CD4-positive, alpha-beta T cell treated with Interferon alpha-2 for 1 hour (primary cell): ENCODE measurements at regions not wholly inside any gene's neighbourhood (a gene's known extent, or its start where the extent isn't known, plus 50 kb on each side); places are given as distances from the start of the nearest gene placed in this dataset.

ENCODE experiments used
- DNase-seq, 2 donors: peaks; one replicate each; pipeline ENCODE4 v3.0.0-alpha.2; 2020 to 2022

DNA sequence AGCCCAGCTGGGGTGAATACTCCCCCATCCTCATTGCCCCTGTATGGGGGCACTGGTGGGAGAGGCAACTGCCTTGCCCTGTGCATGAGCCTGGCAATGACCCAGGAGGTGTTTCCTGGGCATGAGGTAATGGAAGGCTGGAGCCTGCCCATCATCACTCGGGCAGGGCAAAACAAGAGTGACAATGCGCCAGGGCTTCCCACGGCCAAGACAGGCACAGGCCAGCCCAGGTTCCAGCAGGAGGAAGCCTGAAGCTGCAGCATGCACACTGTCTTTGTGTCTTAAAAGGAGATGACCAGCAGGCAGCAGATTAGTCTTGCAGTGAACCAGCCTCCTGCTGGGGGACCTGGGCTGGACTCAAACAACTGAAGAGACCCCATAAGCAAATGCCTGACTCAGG is 92.2 kb upstream of the SMIM23 start:
- no peak for DNase-seq

DNA sequence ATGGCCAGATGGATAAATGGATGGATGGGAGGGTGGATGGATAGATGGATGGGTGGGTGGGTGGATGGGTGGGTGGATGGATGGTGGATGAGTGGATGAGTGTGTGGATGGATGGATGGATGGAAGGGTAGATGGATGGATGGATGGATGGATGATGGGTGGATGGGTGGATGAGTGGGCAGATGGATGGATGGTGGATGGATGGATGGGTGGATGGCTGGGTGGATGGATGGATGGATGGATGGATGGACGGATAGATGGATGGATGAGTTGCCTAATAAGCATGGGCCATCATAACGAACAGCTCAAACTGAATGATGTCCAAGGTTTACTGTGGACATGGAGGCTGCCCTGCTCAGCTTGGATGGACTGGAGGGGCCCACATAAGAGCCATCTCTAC is 89.8 kb upstream of the SMIM23 start:
- DNase-seq, result no peak

DNA sequence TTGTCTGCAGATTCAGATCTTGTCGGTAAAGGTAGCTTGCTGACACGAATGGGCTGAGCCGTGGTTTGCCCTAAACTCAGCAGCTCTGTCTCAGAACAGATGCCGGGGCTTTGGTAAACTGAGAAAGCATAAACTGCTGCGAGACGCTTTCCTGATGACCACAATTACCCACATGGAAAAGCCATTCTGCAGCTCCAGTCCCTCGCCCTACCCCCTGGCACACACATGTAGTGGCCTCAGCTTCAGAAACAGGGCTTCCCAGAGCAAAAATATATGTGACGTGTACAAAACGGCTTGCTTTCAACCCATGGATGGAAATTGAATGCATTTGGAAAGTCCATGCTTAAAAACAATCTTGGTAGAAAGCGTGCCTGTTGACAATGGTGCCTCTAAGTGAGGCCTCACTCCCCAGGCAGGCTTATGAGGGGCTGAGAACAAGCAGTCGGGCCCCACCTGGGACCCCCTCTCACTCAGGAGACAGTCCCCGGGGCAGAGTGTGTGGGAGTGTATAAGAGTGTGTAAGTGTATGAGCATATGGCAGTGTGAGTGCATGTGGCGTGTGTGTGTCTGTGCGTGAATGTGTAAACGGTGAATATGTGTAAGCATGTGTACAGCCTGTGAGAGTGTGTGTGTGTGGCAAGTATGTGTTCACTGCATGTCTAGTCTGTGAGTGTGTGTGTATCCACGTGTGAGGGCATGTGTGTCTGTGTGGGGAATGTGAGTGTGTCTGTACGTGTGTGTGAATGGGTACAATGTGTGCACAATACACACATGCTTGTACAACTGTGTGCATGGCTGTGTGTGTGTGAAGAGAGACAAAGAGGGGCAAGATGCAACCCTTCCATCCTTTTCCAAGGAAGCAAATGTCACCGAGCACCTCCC is 88.2 kb upstream of the SMIM23 start:
- no peak for DNase-seq

DNA sequence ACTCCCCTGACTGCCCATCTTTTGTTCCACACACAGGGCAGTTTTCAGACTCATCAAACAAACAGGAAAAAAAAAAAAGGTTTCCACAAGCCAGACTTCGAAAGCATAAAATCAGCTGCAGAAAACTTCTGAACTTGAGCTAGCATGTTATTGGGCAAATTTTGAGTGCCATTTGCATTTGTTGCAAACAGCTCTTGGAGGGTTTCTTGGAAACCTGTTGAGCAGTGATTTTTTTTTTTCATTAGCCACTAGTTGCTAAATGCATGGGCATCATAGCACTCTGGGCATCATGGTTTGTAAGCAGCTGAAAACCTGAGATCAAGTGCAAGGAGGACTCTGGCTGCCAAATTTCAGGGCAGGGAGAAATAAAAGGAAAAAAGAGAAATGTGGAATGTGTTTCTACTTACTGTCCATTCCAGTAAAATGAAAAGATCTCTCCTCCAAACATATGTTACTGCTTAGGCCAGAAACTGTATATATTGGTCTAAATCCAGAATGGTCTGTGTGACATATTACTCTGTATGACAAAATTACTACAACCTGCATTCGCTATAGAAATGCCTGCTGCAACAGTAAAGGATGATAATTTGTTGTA is 85.2 kb upstream of the SMIM23 start:
- no peak for DNase-seq

DNA sequence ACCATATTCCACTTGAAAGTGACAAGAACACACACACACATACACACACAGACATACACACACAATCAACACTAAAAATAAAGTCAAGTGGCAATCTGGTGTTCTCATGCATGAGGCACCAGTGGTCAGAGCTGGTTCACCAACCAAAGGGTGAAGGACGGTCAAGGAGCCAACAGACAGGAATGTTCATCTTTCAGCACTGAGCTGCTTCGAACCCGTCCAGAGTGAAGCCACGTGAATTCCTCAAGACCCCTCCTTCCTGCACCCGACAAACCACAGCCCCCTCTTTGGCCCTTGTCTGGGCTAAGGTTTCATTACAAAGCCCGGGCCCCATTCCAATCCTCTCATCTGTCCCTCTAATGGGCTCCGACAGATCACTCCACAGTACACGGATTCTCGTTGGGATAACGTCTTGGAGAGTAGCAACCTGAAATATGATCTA is 84.5 kb upstream of the SMIM23 start:
- DNase-seq, result no peak

DNA sequence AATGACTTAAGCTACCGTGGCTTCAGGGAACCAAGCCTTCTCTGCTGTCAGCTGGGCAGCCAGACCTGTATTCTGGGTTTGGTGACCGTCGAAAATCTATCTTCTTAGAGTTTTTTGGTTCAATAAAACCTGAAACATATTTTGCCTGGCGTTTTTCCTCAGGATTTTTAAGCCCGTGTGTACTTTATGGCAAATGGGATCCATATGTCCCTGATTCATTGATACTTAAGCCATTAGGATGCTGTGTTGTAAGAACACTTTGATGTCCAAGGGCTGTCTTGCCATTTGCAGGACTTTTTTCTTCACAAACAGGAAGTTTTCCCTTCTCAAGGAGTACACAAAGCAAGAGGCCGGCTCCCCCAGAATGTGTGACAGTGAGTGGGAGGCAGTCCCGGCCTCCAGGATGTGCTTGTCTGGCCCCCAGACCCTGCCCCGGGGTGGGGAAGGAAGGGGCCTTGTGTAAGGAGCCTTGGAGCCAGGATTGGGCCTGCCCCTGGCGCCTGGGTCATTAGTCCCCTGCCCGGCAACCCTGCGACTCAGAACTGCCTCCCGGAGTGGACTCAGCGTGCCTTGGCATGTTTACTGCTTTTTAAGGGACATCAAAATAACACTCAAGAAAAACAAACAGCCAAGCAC is 83.4 kb upstream of the SMIM23 start:
- no peak for DNase-seq

DNA sequence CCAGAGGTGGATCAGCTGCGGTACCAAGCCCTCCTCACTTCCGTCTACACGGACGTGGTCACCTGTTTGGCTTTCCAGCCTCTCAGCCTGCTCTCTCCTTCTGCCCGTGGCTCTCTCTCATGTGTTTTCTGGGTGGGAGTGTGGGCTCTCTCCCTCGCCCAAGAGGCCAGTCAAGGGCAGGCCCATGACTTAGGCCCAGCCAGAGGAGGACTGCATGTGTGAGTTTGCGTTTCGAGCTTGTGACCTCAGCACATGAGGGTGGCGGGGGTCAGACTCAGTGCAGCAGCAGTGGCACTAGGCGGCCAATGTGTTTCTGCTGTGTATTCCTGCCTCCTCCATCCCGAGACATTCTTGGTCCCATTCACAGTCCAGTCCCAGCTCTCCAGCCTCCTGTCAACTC is 82.5 kb upstream of the SMIM23 start:
- DNase-seq, result no peak

DNA sequence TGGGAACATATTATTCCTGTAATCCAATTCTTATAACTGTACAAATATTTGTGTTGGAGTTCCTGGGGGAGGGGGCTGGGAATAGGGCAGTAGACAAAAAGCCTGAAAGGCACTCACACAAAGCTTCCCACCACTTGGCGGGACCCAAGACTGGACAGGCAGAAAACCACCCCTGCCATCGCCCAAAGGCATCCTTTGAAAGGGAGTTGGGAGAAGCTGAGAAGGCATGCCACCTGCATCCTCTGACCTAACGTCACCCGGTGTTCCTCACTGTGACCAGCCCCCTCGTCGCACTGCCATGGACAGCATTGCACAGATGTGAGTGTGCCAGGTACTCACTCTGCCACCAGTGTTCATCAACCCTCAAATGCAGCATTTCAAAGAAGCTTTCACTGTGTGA is 80.6 kb upstream of the SMIM23 start:
- no peak for DNase-seq

DNA sequence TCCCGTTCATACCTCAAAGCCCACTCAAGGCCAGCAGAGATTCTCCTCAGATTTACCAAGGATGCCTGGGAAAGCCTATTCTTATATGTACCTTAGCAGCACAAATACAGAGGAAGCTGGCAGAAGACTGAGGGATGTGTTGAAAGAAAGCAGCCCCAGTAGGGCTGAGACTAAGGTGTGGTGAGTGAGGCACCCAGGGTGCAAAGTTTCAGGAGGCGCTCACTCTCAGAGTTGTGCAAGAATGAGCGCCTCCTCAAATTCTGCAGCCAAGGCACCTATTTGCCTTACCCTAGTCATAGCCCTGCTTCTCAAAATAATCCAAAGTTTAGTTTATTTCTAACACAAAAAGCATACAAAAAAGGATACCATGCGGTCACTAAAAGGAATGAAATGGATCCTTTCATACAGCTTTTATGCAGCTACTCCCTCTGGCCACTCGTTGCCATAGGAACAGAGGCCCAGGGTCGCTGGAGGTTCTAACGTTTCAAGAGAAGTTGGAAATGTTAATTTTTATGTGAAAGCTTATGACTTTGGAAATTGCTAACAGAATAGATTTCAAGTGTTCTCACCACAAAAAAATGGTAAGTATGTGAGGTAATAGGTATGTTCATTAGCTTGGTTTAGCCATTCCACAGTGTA is 79.7 kb upstream of the SMIM23 start:
- no peak for DNase-seq

DNA sequence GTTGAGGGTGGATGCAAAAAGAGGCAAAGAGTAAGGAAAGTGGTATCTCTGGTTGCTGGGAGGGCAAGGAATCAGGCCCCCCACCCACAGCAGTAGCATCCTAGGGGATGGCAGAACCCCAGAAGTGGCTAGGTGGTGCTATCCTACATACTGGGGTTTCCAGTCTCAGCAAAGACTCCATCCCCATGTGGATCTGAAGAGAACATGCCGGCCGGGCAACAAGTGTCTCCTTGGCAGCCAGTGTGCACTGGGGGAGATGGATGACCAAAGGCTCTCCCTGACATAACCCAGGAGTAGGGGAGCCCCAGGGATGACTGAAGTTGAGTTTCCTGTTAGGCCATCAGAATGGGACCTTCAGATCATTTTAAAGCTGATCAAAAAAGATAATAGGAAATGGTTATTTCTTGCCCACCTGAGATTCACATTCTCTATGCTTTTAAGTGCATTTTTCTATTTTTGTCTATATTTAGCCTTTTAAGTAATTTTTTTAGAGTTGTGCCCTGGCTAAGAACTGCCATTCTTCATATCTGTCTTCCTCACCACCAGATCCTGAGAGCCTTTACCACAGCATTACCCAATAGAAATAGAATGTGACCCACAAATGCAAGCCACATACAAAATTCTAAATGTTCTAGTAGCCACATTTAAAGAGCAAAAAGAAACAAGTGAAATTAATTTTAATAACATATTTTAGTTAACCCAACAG is 78.7 kb upstream of the SMIM23 start:
- DNase-seq, result no peak

DNA sequence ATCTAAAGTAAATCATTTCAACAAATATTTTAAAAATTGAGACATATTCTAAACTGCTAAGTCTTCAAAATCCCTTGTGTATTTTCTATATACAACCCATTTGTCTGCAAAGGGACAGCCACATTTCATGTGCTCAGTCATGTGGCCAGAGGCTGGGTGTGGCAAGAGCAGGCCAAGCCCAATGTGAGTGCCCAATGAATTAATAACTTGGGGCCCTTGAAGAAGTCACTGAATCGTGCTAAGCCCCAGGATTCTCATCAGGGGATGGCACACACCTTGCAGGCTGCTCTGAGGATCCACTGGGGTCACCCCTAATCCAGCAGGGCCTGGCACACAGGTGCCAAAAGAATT is 78.2 kb upstream of the SMIM23 start:
- no peak for DNase-seq

DNA sequence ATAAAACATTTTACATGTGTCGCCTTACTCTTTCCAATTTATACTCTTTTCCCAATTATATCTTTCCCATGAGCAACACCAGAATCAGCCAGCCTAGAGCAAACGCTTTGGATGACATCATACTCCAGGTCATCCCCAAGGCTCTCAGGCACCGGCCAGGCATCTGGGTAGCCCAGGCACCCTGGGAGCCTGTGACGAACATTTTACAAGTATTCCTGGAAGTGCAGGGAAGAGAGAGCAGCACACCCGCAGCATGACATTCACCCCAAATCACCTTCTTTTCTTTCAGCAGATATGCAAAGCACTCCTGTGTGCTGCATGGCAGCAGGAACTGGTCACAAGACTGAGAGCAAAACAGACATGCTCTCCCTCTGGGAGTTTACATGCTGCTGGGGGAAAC is 75.7 kb upstream of the SMIM23 start:
- no peak for DNase-seq

DNA sequence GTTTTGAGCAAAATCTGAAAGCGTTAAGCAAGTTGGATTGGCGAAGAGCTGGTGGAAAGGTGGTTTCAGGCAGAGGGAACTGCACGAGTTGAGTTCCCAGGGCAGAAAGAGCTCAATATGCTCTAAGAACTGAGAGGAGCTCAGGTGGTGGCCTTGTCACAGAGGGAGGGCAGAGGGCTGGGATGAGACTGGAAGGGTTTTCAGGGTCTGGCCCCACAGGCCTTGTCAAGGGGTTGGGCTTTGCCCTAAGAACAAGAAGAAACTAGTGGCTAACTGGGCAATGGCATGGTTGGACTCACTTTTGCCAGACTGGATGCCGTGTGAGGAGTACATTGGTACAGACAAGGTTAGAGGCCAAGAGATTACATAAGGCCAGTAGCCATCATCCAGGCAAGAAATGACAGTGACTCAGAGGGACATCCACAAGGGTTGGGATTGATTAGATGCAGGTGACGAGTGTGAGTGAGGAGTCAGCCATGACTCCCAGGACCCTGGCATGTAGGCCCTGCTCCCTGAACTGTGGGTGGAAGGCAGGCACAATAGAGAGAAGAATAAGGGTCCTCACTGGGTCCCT is 75.1 kb upstream of the SMIM23 start:
- DNase-seq, result no peak

DNA sequence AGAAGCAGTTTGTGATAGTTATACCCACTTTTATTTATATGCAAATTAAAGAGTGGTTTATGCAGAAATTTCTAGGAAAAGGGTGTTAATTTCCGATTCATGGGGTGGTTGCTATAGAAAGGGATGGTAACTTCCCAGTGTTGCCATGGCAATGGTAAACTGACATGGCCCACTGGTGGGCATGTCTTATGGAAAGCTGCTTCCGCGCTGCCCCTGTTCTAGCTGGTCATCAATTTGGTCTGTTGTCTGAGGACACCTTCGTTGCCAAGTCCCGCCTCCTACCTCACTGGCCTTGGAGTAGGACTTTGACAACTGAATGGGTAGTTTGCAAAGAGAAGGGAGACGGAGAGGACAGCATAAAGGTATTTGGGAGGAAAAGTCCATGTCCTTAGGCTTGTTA is 74.0 kb upstream of the SMIM23 start:
- DNase-seq, result no peak

DNA sequence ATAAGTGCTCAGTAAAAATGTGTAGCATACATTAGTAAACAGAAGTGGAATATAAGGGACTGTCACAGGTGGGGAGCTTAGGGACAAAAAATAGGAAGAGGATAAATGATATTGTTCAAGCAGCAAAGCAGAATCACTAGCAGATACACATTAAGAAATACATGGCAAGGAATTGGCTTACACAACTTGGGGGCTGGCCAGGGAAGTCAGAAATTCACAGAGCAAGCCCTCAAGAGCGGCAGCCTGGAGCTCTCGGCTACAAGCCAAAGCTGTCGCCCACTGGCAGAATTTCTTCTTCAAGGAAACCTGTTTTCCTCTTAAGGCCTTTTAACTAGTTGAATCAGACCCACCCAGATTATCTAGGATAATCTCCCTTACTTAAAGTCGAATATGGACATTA is 73.0 kb upstream of the SMIM23 start:
- no peak for DNase-seq

DNA sequence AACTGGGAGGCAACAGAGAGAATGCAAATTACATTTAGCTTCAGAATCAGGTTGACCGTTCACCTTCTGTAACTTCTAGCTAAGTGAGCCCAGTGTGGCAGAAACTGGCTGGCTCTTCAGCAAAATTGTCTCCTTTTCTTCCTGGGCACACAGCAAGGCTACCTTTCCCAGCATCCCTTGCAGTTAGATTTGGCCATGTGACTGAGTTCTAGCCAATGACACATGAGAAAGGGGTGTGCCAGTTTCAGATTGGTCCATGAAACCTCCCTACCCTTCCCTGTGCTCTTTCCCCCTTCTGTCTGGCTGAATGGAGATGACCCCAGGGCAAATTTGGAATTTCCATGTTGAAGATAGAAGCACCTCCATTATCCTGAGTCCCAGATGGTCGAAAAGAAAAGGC is 72.5 kb upstream of the SMIM23 start:
- DNase-seq, result no peak

DNA sequence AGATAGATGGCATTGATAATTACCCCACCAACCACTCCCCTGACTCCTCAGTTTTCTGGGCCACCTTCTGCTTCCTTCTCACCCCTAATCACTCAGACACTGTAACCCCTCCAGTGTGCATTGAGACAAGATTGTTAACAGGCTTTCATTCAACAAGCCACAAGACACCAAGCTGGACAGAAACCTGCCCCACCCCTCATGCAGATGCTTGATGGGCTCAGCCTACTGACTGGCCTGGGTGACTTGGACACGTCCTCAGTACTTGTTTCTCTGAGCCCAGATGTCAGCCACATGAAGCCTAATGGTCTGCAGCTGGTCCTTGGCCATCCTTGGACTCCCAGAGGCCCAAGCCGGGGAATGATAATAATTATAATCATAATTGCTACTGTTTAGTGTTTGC is 71.4 kb upstream of the SMIM23 start:
- no peak for DNase-seq

DNA sequence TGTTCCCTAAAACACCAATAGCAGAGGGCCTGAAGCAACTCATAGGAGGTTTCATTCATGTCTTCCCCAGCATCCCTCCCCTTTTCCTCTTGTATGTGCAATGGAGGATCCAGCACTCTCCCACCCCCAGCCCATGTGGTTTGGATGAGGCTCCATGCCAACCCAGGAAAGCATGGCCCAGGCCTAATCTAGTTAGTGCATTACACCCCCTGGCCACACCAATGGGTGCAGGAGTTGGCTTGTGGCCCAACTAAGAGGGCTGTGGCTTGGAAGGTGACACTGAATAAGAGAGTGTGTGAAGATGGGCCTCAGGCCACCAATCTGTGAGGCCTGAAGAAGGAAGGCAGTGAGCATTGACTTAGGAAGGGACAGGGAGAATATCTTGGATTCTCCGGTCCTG is 70.8 kb upstream of the SMIM23 start:
- no peak for DNase-seq

DNA sequence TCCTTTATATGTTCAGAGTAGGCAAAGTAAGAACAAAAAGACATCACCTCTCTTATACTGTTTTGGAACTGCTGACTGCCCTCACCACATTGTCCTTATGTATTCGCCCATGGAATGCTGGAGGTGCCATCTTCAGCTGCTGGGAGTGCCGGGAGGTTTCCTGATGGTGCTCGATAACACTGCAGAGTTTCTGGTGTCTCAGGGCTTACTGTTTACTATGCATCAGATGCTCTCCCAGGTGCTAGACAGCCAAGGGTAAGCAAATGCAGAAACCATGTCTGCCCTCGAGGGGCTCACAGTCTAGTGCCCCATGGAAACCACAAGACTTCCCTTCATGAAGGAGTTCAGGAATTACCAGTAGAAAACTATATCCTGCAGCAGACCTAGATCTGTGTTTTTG is 70.1 kb upstream of the SMIM23 start:
- DNase-seq, result no peak

DNA sequence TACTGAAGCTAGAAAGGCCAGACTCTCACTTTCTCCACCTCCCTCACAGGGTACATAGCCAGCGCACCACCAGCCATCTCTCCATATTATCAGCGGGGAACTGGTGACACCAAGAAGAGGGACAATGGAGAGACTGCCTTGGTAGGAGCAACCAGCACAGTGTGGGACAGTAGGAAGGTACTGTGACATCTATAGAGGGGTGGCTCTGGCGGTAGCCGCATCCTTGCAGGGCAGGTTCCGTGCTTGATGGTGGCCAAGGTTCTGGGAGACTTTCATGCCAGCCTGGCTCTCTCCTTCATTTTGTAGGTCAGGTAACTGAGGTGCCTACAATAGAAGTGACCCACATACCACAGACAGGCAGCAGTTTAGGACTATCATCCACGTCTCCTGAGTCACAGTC is 65.5 kb upstream of the SMIM23 start:
- no peak for DNase-seq

DNA sequence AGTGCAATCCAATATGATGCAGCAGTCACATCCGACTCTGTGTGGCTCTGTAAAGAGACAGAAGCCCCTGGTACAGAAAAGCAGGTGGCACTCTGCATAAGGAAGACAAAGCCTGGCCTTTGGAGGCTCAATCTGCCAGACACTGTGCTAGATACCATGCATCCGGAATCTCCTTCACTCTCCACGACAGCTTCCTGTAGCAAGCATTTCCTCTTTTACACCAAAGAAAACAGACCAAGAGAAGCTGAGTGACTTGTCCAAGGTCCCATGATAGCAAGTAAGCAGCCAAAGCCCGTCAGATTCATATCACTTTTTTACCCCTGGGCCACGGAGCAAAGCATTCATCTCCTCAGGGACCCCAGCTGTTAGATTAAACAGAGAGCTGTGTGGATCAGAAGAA is 64.2 kb upstream of the SMIM23 start:
- no peak for DNase-seq

DNA sequence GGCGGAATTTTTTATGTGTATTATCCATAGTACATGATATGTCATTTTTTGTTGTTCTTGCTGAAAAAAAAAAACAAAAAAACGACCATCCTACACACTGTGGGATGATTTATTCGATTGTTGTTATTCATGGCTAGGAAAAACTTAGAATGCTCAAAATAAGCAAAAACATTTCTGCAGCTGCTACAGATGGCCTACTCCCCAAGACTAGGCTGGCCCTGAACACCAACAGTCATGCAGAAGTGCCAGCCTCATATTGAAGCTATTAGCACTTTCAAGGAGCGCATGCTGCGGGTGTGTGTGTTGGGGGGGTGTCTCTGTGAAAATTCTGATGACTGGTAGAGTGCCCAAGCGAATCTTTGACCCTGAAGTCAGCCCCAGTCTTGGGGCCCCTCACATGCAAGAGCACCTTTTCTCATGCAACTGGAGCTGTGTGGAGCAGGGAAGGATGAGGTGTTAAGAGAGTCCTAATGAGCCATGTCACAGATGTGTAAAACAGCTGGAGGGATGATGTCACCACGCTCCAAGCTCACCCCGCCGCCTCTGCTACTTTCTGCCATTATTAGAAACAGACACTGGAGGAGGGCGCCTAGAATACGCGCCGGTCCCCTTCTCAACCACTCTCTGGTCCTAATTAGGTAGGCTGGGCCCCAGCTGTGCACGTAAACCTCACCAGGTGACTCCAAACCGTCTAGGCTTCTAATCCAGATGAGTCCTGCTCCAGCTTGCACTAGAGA is 61.0 kb upstream of the SMIM23 start:
- DNase-seq, result no peak
